ENCODE measurements at regions not wholly inside any gene's neighbourhood (a gene's known extent, or its start where the extent isn't known, plus 50 kb on each side); places are given as distances from the start of the nearest gene placed in this dataset.

DNA sequence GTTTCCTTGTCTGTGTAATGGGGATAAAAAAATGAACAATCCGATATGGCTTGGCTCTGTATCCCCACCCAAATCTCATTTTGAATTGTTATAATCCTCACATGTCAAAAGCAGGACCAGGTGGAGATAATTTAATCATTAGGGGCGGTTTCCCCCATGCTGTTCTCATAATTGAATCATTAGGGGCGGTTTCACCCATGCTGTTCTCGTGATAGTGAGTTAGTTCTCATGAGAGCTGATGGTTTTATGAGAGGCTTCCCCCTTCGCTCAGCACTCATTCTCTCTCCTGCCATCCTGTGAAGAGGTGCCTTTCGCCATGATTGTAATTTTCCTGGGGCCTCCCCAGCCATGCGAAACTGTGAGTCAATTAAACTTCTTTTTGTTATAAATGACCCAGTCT is 633.5 kb downstream of the RAPGEF2 start:
- TF ChIP-seq, protein P1, sequence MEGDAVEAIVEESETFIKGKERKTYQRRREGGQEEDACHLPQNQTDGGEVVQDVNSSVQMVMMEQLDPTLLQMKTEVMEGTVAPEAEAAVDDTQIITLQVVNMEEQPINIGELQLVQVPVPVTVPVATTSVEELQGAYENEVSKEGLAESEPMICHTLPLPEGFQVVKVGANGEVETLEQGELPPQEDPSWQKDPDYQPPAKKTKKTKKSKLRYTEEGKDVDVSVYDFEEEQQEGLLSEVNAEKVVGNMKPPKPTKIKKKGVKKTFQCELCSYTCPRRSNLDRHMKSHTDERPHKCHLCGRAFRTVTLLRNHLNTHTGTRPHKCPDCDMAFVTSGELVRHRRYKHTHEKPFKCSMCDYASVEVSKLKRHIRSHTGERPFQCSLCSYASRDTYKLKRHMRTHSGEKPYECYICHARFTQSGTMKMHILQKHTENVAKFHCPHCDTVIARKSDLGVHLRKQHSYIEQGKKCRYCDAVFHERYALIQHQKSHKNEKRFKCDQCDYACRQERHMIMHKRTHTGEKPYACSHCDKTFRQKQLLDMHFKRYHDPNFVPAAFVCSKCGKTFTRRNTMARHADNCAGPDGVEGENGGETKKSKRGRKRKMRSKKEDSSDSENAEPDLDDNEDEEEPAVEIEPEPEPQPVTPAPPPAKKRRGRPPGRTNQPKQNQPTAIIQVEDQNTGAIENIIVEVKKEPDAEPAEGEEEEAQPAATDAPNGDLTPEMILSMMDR (IDR thresholded peaks at IDR 0.05): no peak
- TF ChIP-seq POLR2A (IDR thresholded peaks at IDR 0.05): no peak
